Psoas muscle (tissue), 7 donors: ENCODE measurements at regions not wholly inside any gene's neighbourhood (a gene's known extent, or its start where the extent isn't known, plus 50 kb on each side); places are given as distances from the start of the nearest gene placed in this dataset.

Experiments
- ATAC-seq, 4 donors: fragments of 200-7000 bp; cut with Tn5 transposase; one replicate each; pipeline ENCODE4 v1.9.1; 2020; ENCODE audit warnings: moderate library complexity in 3 of 4, mild to moderate bottlenecking in 2 of 4
- DNase-seq, 2 donors: peaks; one replicate each; pipeline ENCODE4 v3.0.0-alpha.2; 2020
- H3K27ac ChIP-seq: fragments of 200-600 bp; one replicate; pipeline ENCODE4 v1.8.0; 2022
- H3K27me3 ChIP-seq, 3 donors: fragments of 200-600 bp in 1 of 3; one replicate each; pipeline versions ENCODE4 v1.6.1 to v1.8.0; 2013 to 2022; ENCODE audit warnings: low read length in 2 of 3, mild to moderate bottlenecking in 2 of 3, moderate library complexity in 1 of 3; ENCODE audit not compliant: insufficient read depth in 3 of 3
- H3K36me3 ChIP-seq, 2 donors: fragments of 200-600 bp in 1 of 2; one replicate each; pipeline versions ENCODE4 v1.6.1 to v1.8.0; 2013 to 2022; ENCODE audit warnings: low read depth in 1 of 2, mild to moderate bottlenecking in 1 of 2, moderate library complexity in 1 of 2; ENCODE audit not compliant: insufficient read depth in 1 of 2
- H3K4me1 ChIP-seq: fragments of 200-600 bp; one replicate; pipeline ENCODE4 v1.8.0; 2022
- H3K4me3 ChIP-seq: fragments of 200-600 bp; one replicate; pipeline ENCODE4 v1.8.0; 2022; ENCODE audit warnings: mild to moderate bottlenecking
- H3K9me3 ChIP-seq: fragments of 200-600 bp; one replicate; pipeline ENCODE4 v1.8.0; 2022
- CTCF ChIP-seq: fragments of 200-600 bp; IDR thresholded peaks from one replicate; pipeline ENCODE4 v1.8.0; 2022; ENCODE audit warnings: antibody characterized with exemption
- WGBS, 3 donors: extraction: QIAGEN DNeasy Blood & Tissue Kit; methylation state at CpG; one replicate each; pipeline versions ENCODE4 v1.1.6 to v1.1.7; 2013; 5-methylcytosine and 5-hydroxymethylcytosine counted together
- intact Hi-C, 2 donors: fragments of 100-400 bp; cut with DNase I; formaldehyde crosslinking; loops; one replicate each; pipeline versions ENCODE4 v1.11.0 to v1.14.2; 2022
- donor health status: healthy with polysubstance abuse.
- donor health status: DM: no; HTN: no; CAD: no; lungs with moderate emphysema.
- donor health status: Bipolar disorder and iron deficiency.
- donor health status: healthy.
- donor health status: DM: yes; HTN: yes; CAD: no.
- donor health status: DM: no; HTN: no; CAD: no.
- donor health status: DM: yes; HTN: yes; CAD: no.

GRCh38 chr13:22141716-22142115 is 470.8 kb downstream of the FGF9 start:
- Histone ChIP-seq H3K36me3 (no peaks in the 10 kb centered on the region), H3K9me3 (no peaks in the 10 kb centered on the region), H3K4me3 (no peak overlapping the region), H3K27me3 (no peaks in the 10 kb centered on the region), H3K27ac (no peak overlapping the region), H3K4me1 (no peaks in the 10 kb centered on the region)
- WGBS, 3 donors = 71 to 72% (median 71%) methylated on average over 1 of the region's 1 CpG
- DNase-seq = no peak
- TF ChIP-seq CTCF = no peak
- ATAC-seq = no peak
- intact Hi-C loops = no loop called here

- ATAC-seq (no peak), DNase-seq (no peak)
- no peak for TF ChIP-seq CTCF
- Histone ChIP-seq H3K36me3 (no peaks in the 10 kb centered on the region), H3K27ac (no peak overlapping the region), H3K9me3 (no peaks in the 10 kb centered on the region), H3K4me3 (no peak overlapping the region), H3K27me3 (no peaks in the 10 kb centered on the region), H3K4me1 (no peaks in the 10 kb centered on the region)
- intact Hi-C loops = no loop called here
- 30 to 57% (median 38%) methylated on average over 1 of the region's 1 CpG for WGBS, 3 donors
Measured at GRCh38 chr13:22143671-22144070, 472.8 kb downstream of the FGF9 start.

- Histone ChIP-seq H3K4me1 (no peaks in the 10 kb centered on the region), H3K27me3 (no peaks in the 10 kb centered on the region), H3K27ac (no peak overlapping the region), H3K36me3 (no peaks in the 10 kb centered on the region), H3K9me3 (no peaks in the 10 kb centered on the region), H3K4me3 (no peak overlapping the region)
- DNase-seq = no peak
- WGBS, 3 donors = 85 to 100% (median 90%) methylated on average over 2 of the region's 2 CpGs
- intact Hi-C loops = no loop called here
- no peak for ATAC-seq
- no peak for TF ChIP-seq CTCF
Measured at GRCh38 chr13:22144806-22145205, 473.9 kb downstream of the FGF9 start.

- ATAC-seq = no peak
- DNase-seq = no peak
- WGBS, 3 donors = 86 to 92% (median 91%) methylated on average over 3 of the region's 3 CpGs
- peaks cover 0 to 3% (median 0%) of the 10 kb centered on the region in 3 donors for H3K27me3 ChIP-seq
- H3K27ac ChIP-seq = no peak overlapping the region
- no peak overlapping the region for H3K4me3 ChIP-seq
- intact Hi-C loops = no loop called here
- H3K4me1 ChIP-seq = no peaks in the 10 kb centered on the region
- no peaks in the 10 kb centered on the region for H3K9me3 ChIP-seq
- TF ChIP-seq CTCF = no peak
- H3K36me3 ChIP-seq = no peaks in the 10 kb centered on the region
Measured at GRCh38 chr13:22148187-22148586, 477.3 kb downstream of the FGF9 start.

GRCh38 chr13:22152751-22153150 is 481.9 kb downstream of the FGF9 start:
- Histone ChIP-seq H3K4me3 (no peak overlapping the region), H3K36me3 (no peaks in the 10 kb centered on the region), H3K27me3 (peaks cover 0 to 3% (median 0%) of the 10 kb centered on the region in 3 donors), H3K9me3 (no peaks in the 10 kb centered on the region), H3K27ac (no peak overlapping the region), H3K4me1 (no peaks in the 10 kb centered on the region)
- no peak for TF ChIP-seq CTCF
- WGBS, 3 donors = 90 to 92% (median 91%) methylated on average over 2 of the region's 2 CpGs
- intact Hi-C loops = no loop called here
- DNase-seq (no peak), ATAC-seq (no peak)
